ENCODE measurements at regions not wholly inside any gene's neighbourhood (a gene's known extent, or its start where the extent isn't known, plus 50 kb on each side); places are given as distances from the start of the nearest gene placed in this dataset.

DNA sequence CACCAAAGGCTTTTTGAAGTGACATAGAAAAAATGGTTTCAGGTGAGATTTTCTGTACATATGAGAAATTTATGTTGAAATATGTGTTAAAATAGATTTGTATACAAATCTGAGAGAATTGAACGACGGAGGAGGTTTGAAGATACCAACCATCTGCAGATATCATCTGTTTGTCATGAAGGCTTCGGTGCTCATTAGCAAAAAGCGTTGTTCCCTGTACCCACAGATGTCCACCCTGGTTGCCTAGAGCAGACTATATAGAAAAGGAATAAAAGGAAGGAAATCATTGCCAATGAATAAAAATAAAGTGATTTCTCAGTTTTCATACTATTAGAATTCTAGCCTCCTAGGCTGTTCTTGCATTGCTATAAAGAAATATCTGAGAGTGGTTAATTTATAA is 2262.8 kb upstream of the ACO1 start:
- DNase-seq (ENCODE audit: low spot score) (no peak), FAIRE-seq (no peak), ATAC-seq (no peak)
- Histone ChIP-seq H4K20me1 (ENCODE audit: insufficient read depth, low read length) (no peaks in the 10 kb centered on the region), H3K4me1 (ENCODE audit: insufficient read depth, low read length) (no peaks in the 10 kb centered on the region), H3K4me3 (replicated peaks in 1 of 3; ENCODE audit: insufficient read depth in 1 of 3, low read depth in 2 of 3, low read length in 3 of 3) (no peak overlapping the region), H3K36me3 (replicated peaks in 1 of 2; ENCODE audit: control insufficient read depth in 1 of 2, insufficient read depth in 2 of 2, low read length in 2 of 2) (no peaks in the 10 kb centered on the region), H3K27me3 (ENCODE audit: control insufficient read depth in 1 of 2, insufficient read depth in 2 of 2, low read length in 2 of 2) (no peaks in the 10 kb centered on the region), H3K27ac (ENCODE audit: extremely low read length, insufficient read depth, low read length) (no peak overlapping the region), H3K4me2 (ENCODE audit: low read depth, low read length) (no peak overlapping the region), H3K9ac (ENCODE audit: insufficient read depth, low read depth, low read length) (no peak overlapping the region), H3K79me2 (ENCODE audit: insufficient read depth, low read length) (no peaks in the 10 kb centered on the region), H2AFZ (ENCODE audit: low read length) (no peak overlapping the region), H3K9me3 (ENCODE audit: low read length) (no peaks in the 10 kb centered on the region)
- no peak for TF ChIP-seq ZNF124 (CRISPR knock-in tag; IDR thresholded peaks at IDR 0.05)
- TF ChIP-seq POGZ (CRISPR knock-in tag; IDR thresholded peaks at IDR 0.05): no peak
- TF ChIP-seq GATAD1 (CRISPR knock-in tag; IDR thresholded peaks at IDR 0.05): no peak
- TF ChIP-seq, protein P1, sequence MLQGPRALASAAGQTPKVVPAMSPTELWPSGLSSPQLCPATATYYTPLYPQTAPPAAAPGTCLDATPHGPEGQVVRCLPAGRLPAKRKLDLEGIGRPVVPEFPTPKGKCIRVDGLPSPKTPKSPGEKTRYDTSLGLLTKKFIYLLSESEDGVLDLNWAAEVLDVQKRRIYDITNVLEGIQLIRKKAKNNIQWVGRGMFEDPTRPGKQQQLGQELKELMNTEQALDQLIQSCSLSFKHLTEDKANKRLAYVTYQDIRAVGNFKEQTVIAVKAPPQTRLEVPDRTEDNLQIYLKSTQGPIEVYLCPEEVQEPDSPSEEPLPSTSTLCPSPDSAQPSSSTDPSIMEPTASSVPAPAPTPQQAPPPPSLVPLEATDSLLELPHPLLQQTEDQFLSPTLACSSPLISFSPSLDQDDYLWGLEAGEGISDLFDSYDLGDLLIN (CRISPR knock-in tag; IDR thresholded peaks at IDR 0.05; ENCODE audit: borderline replicate concordance): no peak
- TF ChIP-seq SOX5 (CRISPR knock-in tag; IDR thresholded peaks at IDR 0.05; ENCODE audit: borderline replicate concordance): no peak
- TF ChIP-seq AGO2 (optimal IDR thresholded peaks at IDR 0.05; ENCODE audit: low read depth, low read length): no peak
- 4% methylated on average over 4 of the region's 4 CpGs for WGBS (ENCODE audit: low lambda C conversion rate)
- ChIA-PET POLR2A (no interaction called here), CTCF (ENCODE audit: low intra/inter-chr PET ratio, low total read pairs) (no interaction called here)
- intact Hi-C loops (cut with micrococcal nuclease; ENCODE audit: unreplicated experiment): no loop called here
- no TSS peak for BruUV-seq (replicated peaks)
- in situ Hi-C loops (cut with HindIII; ENCODE audit: extremely low pct_ligation_motif_present, low pct_unique_long_range_greater_than_20kb): no loop called here

DNA sequence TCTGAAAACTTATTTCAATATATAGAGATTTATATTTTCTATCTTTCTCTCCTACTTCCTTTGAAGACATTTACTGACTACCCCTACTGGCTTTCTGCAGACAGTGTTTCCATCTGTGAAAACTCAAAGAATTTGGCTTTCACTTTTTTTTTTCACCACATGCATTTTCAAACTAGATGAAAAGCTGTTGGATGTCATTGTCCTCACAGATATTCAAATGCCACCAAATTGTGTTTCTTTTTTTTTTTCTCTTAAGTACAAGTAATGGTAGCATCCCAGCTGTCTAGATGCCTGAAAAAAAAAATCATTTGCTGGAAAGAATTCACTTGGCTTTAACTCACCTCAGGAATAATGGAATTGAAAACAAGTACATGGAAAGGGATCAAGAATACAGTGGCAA is 2258.6 kb upstream of the ACO1 start:
- Histone ChIP-seq H3K79me2 (ENCODE audit: insufficient read depth, low read length) (no peaks in the 10 kb centered on the region), H3K36me3 (replicated peaks in 1 of 2; ENCODE audit: control insufficient read depth in 1 of 2, insufficient read depth in 2 of 2, low read length in 2 of 2) (no peaks in the 10 kb centered on the region), H3K9me3 (ENCODE audit: low read length) (no peaks in the 10 kb centered on the region), H3K27me3 (ENCODE audit: control insufficient read depth in 1 of 2, insufficient read depth in 2 of 2, low read length in 2 of 2) (no peaks in the 10 kb centered on the region), H4K20me1 (ENCODE audit: insufficient read depth, low read length) (no peaks in the 10 kb centered on the region), H3K4me3 (replicated peaks in 1 of 3; ENCODE audit: insufficient read depth in 1 of 3, low read depth in 2 of 3, low read length in 3 of 3) (no peak overlapping the region), H2AFZ (ENCODE audit: low read length) (no peak overlapping the region), H3K4me1 (ENCODE audit: insufficient read depth, low read length) (no peaks in the 10 kb centered on the region), H3K27ac (ENCODE audit: extremely low read length, insufficient read depth, low read length) (no peak overlapping the region), H3K9ac (ENCODE audit: insufficient read depth, low read depth, low read length) (no peak overlapping the region), H3K4me2 (ENCODE audit: low read depth, low read length) (no peak overlapping the region)
- DNase-seq (ENCODE audit: low spot score) (no peak), ATAC-seq (no peak), FAIRE-seq (no peak)
- intact Hi-C loops (cut with micrococcal nuclease; ENCODE audit: unreplicated experiment): no loop called here
- CTCF ChIA-PET (ENCODE audit: low intra/inter-chr PET ratio, low total read pairs): no interaction called here
- in situ Hi-C loops (cut with HindIII; ENCODE audit: extremely low pct_ligation_motif_present, low pct_unique_long_range_greater_than_20kb): no loop called here
- TF ChIP-seq MBNL3 (CRISPR knock-in tag; conservative IDR thresholded peaks at IDR 0.05) (no peak), ZNF850 (CRISPR knock-in tag; conservative IDR thresholded peaks at IDR 0.05) (no peak), HDAC1 (CRISPR knock-in tag; IDR thresholded peaks at IDR 0.05) (no peak), DNMT1 (CRISPR knock-in tag; IDR thresholded peaks at IDR 0.05) (no peak), ZNF546 (CRISPR knock-in tag; conservative IDR thresholded peaks at IDR 0.05) (no peak), ZFP82 (CRISPR knock-in tag; IDR thresholded peaks at IDR 0.05; ENCODE audit: borderline replicate concordance) (no peak), PPARG (CRISPR knock-in tag; conservative IDR thresholded peaks at IDR 0.05) (no peak), ZNF101 (CRISPR knock-in tag; IDR thresholded peaks at IDR 0.05; ENCODE audit: borderline replicate concordance, low read depth) (no peak)
- no TSS peak for BruUV-seq (replicated peaks)
- POLR2A ChIA-PET: no interaction called here
